8988T (cell line): ENCODE measurements at regions not wholly inside any gene's neighbourhood (a gene's known extent, or its start where the extent isn't known, plus 50 kb on each side); places are given as distances from the start of the nearest gene placed in this dataset.
"Not testable (repeated sequence)": the region's sequence is repeated elsewhere in the genome, so short reads cannot be mapped to it uniquely, and the experiment has no call there.

Experiments
- DNase-seq: peaks from one replicate; pipeline ENCODE4 v3.0.0; 2011

GRCh38 chr2:39996653-39997080 is 217.6 kb upstream of the THUMPD2 start:
- DNase-seq: no peak

- DNase-seq: no peak
Measured at GRCh38 chr2:39995005-39995737, 216.1 kb upstream of the THUMPD2 start.

GRCh38 chr2:39994151-39994550 is 215.1 kb upstream of the THUMPD2 start:
- DNase-seq: no peak

- no peak for DNase-seq
Measured at GRCh38 chr2:39991298-39991697, 212.2 kb upstream of the THUMPD2 start.

GRCh38 chr2:39990335-39990900 is 211.4 kb upstream of the THUMPD2 start:
- no peak for DNase-seq

- DNase-seq: no peak
Measured at GRCh38 chr2:39989888-39990287, 210.8 kb upstream of the THUMPD2 start.

GRCh38 chr2:39981883-39982311 is 202.8 kb upstream of the THUMPD2 start:
- no peak for DNase-seq

GRCh38 chr2:39975476-39976020 is 196.5 kb upstream of the THUMPD2 start:
- no peak for DNase-seq

- no peak for DNase-seq
Measured at GRCh38 chr2:39968037-39968436, 189.0 kb upstream of the THUMPD2 start.

GRCh38 chr2:39960681-39961080 is 181.6 kb upstream of the THUMPD2 start:
- not testable (repeated sequence) for DNase-seq

GRCh38 chr2:39954346-39954745 is 175.3 kb upstream of the THUMPD2 start:
- DNase-seq: no peak

- no peak for DNase-seq
Measured at GRCh38 chr2:39949131-39949530, 170.1 kb upstream of the THUMPD2 start.

- no peak for DNase-seq
Measured at GRCh38 chr2:39948016-39948719, 169.1 kb upstream of the THUMPD2 start.

GRCh38 chr2:39947294-39948015 is 168.4 kb upstream of the THUMPD2 start:
- no peak for DNase-seq

- DNase-seq: no peak
Measured at GRCh38 chr2:39942950-39943349, 163.9 kb upstream of the THUMPD2 start.

- DNase-seq: no peak
Measured at GRCh38 chr2:39938035-39938835, 159.2 kb upstream of the THUMPD2 start.

GRCh38 chr2:39937621-39938020 is 158.6 kb upstream of the THUMPD2 start:
- no peak for DNase-seq

- DNase-seq: no peak
Measured at GRCh38 chr2:39934851-39935250, 155.8 kb upstream of the THUMPD2 start.

GRCh38 chr2:39933196-39933595 is 154.1 kb upstream of the THUMPD2 start:
- DNase-seq: no peak

GRCh38 chr2:39932198-39932597 is 153.1 kb upstream of the THUMPD2 start:
- no peak for DNase-seq

- DNase-seq: no peak
Measured at GRCh38 chr2:39930175-39930917, 151.3 kb upstream of the THUMPD2 start.
